SU-DHL-6 (cell line): ENCODE measurements at regions not wholly inside any gene's neighbourhood (a gene's known extent, or its start where the extent isn't known, plus 50 kb on each side); places are given as distances from the start of the nearest gene placed in this dataset.

Experiments
- EZH2phosphoT487 ChIP-seq: fragments of 200-600 bp; sonication (generic), shearing (Covaris generic); conservative IDR thresholded peaks from 2 replicates; pipeline ENCODE4 v1.6.1; 2018; ENCODE audit warnings: mild to moderate bottlenecking, antibody characterized with exemption, low read length, moderate library complexity, mixed read lengths
- TF ChIP-seq, protein P1 (sequence below): fragments of 200-600 bp; sonication (generic); IDR thresholded peaks from one replicate; pipeline ENCODE4 v1.5.1; 2017; ENCODE audit warnings: antibody characterized with exemption, mild to moderate bottlenecking, low read length, moderate library complexity; ENCODE audit not compliant: insufficient read depth, poor library complexity, severe bottlenecking

DNA sequence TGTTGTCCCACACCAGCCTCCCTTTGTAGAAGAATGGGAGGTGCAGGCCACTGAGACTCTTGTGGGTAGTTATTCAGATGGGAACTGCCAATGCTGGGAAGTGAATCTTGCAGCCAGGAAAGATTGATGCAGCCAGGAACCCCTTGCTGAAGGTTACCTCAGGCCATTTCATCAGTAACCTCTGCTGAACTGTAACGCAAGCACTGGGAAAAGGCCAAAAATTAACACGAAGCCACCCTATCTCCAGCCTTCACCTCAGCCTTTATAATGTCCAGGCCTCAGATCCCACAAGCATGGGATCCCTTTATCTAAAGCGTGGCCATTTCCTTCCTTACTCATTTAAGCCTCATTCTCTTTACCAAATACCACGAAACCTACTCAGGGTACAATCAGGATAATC lies 211.1 kb downstream of the SPTSSA start:
- no peak for TF ChIP-seq EZH2phosphoT487
- TF ChIP-seq, protein P1, sequence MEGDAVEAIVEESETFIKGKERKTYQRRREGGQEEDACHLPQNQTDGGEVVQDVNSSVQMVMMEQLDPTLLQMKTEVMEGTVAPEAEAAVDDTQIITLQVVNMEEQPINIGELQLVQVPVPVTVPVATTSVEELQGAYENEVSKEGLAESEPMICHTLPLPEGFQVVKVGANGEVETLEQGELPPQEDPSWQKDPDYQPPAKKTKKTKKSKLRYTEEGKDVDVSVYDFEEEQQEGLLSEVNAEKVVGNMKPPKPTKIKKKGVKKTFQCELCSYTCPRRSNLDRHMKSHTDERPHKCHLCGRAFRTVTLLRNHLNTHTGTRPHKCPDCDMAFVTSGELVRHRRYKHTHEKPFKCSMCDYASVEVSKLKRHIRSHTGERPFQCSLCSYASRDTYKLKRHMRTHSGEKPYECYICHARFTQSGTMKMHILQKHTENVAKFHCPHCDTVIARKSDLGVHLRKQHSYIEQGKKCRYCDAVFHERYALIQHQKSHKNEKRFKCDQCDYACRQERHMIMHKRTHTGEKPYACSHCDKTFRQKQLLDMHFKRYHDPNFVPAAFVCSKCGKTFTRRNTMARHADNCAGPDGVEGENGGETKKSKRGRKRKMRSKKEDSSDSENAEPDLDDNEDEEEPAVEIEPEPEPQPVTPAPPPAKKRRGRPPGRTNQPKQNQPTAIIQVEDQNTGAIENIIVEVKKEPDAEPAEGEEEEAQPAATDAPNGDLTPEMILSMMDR, result no peak
